Loucy (cell line): ENCODE measurements at regions not wholly inside any gene's neighbourhood (a gene's known extent, or its start where the extent isn't known, plus 50 kb on each side); places are given as distances from the start of the nearest gene placed in this dataset.

ENCODE experiments used
- EZH2phosphoT487 ChIP-seq: fragments of 200-600 bp; IDR thresholded peaks from 2 replicates; pipeline ENCODE4 v1.6.1; 2018; ENCODE audit warnings: antibody characterized with exemption, mild to moderate bottlenecking, moderate library complexity, borderline replicate concordance
- TF ChIP-seq, protein P1 (sequence below): fragments of 200-600 bp; sonication (generic); conservative IDR thresholded peaks from 2 replicates; pipeline ENCODE4 v1.5.1; 2014; ENCODE audit warnings: mild to moderate bottlenecking, antibody characterized with exemption, low read length

- TF ChIP-seq, protein P1, sequence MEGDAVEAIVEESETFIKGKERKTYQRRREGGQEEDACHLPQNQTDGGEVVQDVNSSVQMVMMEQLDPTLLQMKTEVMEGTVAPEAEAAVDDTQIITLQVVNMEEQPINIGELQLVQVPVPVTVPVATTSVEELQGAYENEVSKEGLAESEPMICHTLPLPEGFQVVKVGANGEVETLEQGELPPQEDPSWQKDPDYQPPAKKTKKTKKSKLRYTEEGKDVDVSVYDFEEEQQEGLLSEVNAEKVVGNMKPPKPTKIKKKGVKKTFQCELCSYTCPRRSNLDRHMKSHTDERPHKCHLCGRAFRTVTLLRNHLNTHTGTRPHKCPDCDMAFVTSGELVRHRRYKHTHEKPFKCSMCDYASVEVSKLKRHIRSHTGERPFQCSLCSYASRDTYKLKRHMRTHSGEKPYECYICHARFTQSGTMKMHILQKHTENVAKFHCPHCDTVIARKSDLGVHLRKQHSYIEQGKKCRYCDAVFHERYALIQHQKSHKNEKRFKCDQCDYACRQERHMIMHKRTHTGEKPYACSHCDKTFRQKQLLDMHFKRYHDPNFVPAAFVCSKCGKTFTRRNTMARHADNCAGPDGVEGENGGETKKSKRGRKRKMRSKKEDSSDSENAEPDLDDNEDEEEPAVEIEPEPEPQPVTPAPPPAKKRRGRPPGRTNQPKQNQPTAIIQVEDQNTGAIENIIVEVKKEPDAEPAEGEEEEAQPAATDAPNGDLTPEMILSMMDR: no peak
- no peak for TF ChIP-seq EZH2phosphoT487
Measured at GRCh38 chr2:240372101-240372500, 63.4 kb upstream of the GPC1 start.
